Gastrocnemius medialis (tissue), 4 donors: ENCODE measurements at regions not wholly inside any gene's neighbourhood (a gene's known extent, or its start where the extent isn't known, plus 50 kb on each side); places are given as distances from the start of the nearest gene placed in this dataset.

ENCODE experiments used
- POLR2A ChIP-seq, 2 donors: fragments of 450-650 bp; IDR thresholded peaks; one replicate each; pipeline ENCODE4 v1.6.1; 2017; ENCODE audit warnings: antibody characterized with exemption in 2 of 2, mild to moderate bottlenecking in 2 of 2, moderate library complexity in 2 of 2
- TF ChIP-seq, protein P1 (sequence below), 5 experiments: fragments of 450-650 bp in 3 of 5; fragments of 200-600 bp in 2 of 5; sonication (generic) in 2 of 5; IDR thresholded peaks in 4 of 5; conservative IDR thresholded peaks in 1 of 5; 1 replicate in 4 of 5; 2 replicates in 1 of 5; pipeline ENCODE4 v1.5.1; 2016 to 2019; ENCODE audit warnings: antibody characterized with exemption in 5 of 5, mild to moderate bottlenecking in 3 of 5, moderate library complexity in 3 of 5

- TF ChIP-seq, protein P1, sequence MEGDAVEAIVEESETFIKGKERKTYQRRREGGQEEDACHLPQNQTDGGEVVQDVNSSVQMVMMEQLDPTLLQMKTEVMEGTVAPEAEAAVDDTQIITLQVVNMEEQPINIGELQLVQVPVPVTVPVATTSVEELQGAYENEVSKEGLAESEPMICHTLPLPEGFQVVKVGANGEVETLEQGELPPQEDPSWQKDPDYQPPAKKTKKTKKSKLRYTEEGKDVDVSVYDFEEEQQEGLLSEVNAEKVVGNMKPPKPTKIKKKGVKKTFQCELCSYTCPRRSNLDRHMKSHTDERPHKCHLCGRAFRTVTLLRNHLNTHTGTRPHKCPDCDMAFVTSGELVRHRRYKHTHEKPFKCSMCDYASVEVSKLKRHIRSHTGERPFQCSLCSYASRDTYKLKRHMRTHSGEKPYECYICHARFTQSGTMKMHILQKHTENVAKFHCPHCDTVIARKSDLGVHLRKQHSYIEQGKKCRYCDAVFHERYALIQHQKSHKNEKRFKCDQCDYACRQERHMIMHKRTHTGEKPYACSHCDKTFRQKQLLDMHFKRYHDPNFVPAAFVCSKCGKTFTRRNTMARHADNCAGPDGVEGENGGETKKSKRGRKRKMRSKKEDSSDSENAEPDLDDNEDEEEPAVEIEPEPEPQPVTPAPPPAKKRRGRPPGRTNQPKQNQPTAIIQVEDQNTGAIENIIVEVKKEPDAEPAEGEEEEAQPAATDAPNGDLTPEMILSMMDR (IDR thresholded peaks at IDR 0.05 in 4 of 5, conservative IDR thresholded peaks at IDR 0.05 in 1 of 5): no peak
- no peak for TF ChIP-seq POLR2A (IDR thresholded peaks at IDR 0.05)
Observed at GRCh38 chr6:134438837-134439236, 120.9 kb upstream of the SGK1 start.
